Pulmonary artery endothelial cell (primary cell): ENCODE measurements at regions not wholly inside any gene's neighbourhood (a gene's known extent, or its start where the extent isn't known, plus 50 kb on each side); places are given as distances from the start of the nearest gene placed in this dataset.

Experiments used
- DNase-seq: peaks from one replicate; pipeline ENCODE4 v3.0.0-alpha.2; 2011; ENCODE audit warnings: low read depth, low spot score

GRCh38 chr22:49446759-49447710, 380.6 kb downstream of the BRD1 start:
- no peak for DNase-seq

- DNase-seq = no peak
These were observed 381.4 kb downstream of the BRD1 start for GRCh38 chr22:49446145-49446758.

GRCh38 chr22:49444781-49445180, 382.9 kb downstream of the BRD1 start:
- no peak for DNase-seq

- no peak for DNase-seq
These were observed 386.7 kb downstream of the BRD1 start for GRCh38 chr22:49440931-49441330.

- no peak for DNase-seq
These were observed 388.3 kb downstream of the BRD1 start for GRCh38 chr22:49439373-49439772.

- DNase-seq = no peak
These were observed 389.7 kb downstream of the BRD1 start for GRCh38 chr22:49437956-49438355.

GRCh38 chr22:49437356-49437755, 390.3 kb downstream of the BRD1 start:
- no peak for DNase-seq

- DNase-seq = no peak
These were observed 391.6 kb downstream of the BRD1 start for GRCh38 chr22:49436056-49436455.

- no peak for DNase-seq
These were observed 392.1 kb downstream of the BRD1 start for GRCh38 chr22:49435596-49435995.

- no peak for DNase-seq
These were observed 393.7 kb downstream of the BRD1 start for GRCh38 chr22:49433717-49434611.

GRCh38 chr22:49432897-49433443, 394.7 kb downstream of the BRD1 start:
- DNase-seq = no peak

GRCh38 chr22:49432211-49432896, 395.3 kb downstream of the BRD1 start:
- no peak for DNase-seq

GRCh38 chr22:49431551-49431950, 396.1 kb downstream of the BRD1 start:
- no peak for DNase-seq

GRCh38 chr22:49429066-49429465, 398.6 kb downstream of the BRD1 start:
- no peak for DNase-seq

GRCh38 chr22:49427941-49428340, 399.7 kb downstream of the BRD1 start:
- DNase-seq = no peak

- DNase-seq = no peak
These were observed 400.3 kb downstream of the BRD1 start for GRCh38 chr22:49427341-49427740.

GRCh38 chr22:49426618-49427266, 400.9 kb downstream of the BRD1 start:
- no peak for DNase-seq

- no peak for DNase-seq
These were observed 401.6 kb downstream of the BRD1 start for GRCh38 chr22:49426098-49426497.

- no peak for DNase-seq
These were observed 402.3 kb downstream of the BRD1 start for GRCh38 chr22:49425356-49425755.

GRCh38 chr22:49424893-49425270, 402.8 kb downstream of the BRD1 start:
- DNase-seq = no peak
